IPS DF 4.7 (cell line): ENCODE measurements at regions not wholly inside any gene's neighbourhood (a gene's known extent, or its start where the extent isn't known, plus 50 kb on each side); places are given as distances from the start of the nearest gene placed in this dataset.

Experiments used
- DNase-seq: peaks from one replicate; pipeline ENCODE4 v3.0.0-alpha.2; 2013; ENCODE audit warnings: low spot score; ENCODE audit errors: extremely low read depth

GRCh38 chr13:105340061-105340606 is 1195.3 kb downstream of the EFNB2 start:
- DNase-seq: no peak

- no peak for DNase-seq
These were observed 1196.7 kb downstream of the EFNB2 start for GRCh38 chr13:105338773-105339172.

GRCh38 chr13:105338006-105338405 is 1197.5 kb downstream of the EFNB2 start:
- DNase-seq: no peak

GRCh38 chr13:105336706-105337576 is 1198.5 kb downstream of the EFNB2 start:
- DNase-seq: no peak

GRCh38 chr13:105334211-105334610 is 1201.3 kb downstream of the EFNB2 start:
- no peak for DNase-seq

- DNase-seq: no peak
These were observed 1202.0 kb downstream of the EFNB2 start for GRCh38 chr13:105333416-105333815.

GRCh38 chr13:105329359-105329758 is 1206.1 kb downstream of the EFNB2 start:
- no peak for DNase-seq

GRCh38 chr13:105328212-105328611 is 1207.2 kb downstream of the EFNB2 start:
- DNase-seq: no peak

GRCh38 chr13:105327581-105328126 is 1207.8 kb downstream of the EFNB2 start:
- no peak for DNase-seq

GRCh38 chr13:105319875-105320274 is 1215.6 kb downstream of the EFNB2 start:
- no peak for DNase-seq

GRCh38 chr13:105316731-105317130 is 1218.7 kb downstream of the EFNB2 start:
- no peak for DNase-seq

GRCh38 chr13:105312906-105313305 is 1222.6 kb downstream of the EFNB2 start:
- DNase-seq: no peak

- DNase-seq: no peak
These were observed 1224.4 kb downstream of the EFNB2 start for GRCh38 chr13:105311094-105311493.

- DNase-seq: no peak
These were observed 1227.7 kb downstream of the EFNB2 start for GRCh38 chr13:105307776-105308175.

GRCh38 chr13:105297839-105298238 is 1237.6 kb downstream of the EFNB2 start:
- no peak for DNase-seq

GRCh38 chr13:105291987-105292386 is 1243.5 kb downstream of the EFNB2 start:
- DNase-seq: no peak

- DNase-seq: no peak
These were observed 1244.9 kb downstream of the EFNB2 start for GRCh38 chr13:105290596-105290995.

GRCh38 chr13:105285526-105285925 is 1249.9 kb downstream of the EFNB2 start:
- no peak for DNase-seq

GRCh38 chr13:105282406-105283285 is 1252.8 kb downstream of the EFNB2 start:
- DNase-seq: no peak

GRCh38 chr13:105278943-105279381 is 1256.5 kb downstream of the EFNB2 start:
- no peak for DNase-seq

GRCh38 chr13:105276571-105276970 is 1258.9 kb downstream of the EFNB2 start:
- DNase-seq: no peak
